ENCODE measurements at regions not wholly inside any gene's neighbourhood (a gene's known extent, or its start where the extent isn't known, plus 50 kb on each side); places are given as distances from the start of the nearest gene placed in this dataset.
"Not testable (repeated sequence)": the region's sequence is repeated elsewhere in the genome, so short reads cannot be mapped to it uniquely, and the experiment has no call there.

GRCh38 chr13:78041366-78041765, 122.7 kb upstream of the EDNRB start:
- H3K4me1 ChIP-seq (ENCODE audit: control insufficient read depth in 5 of 5, insufficient read depth in 5 of 5, low read length in 5 of 5); H3K9ac ChIP-seq (ENCODE audit: low read length in 5 of 5); H3K27me3 ChIP-seq (ENCODE audit: control insufficient read depth in 5 of 5, insufficient read depth in 4 of 5, low read length in 5 of 5); H3K4me3 ChIP-seq (ENCODE audit: low read depth in 1 of 5, low read length in 5 of 5); H3K27ac ChIP-seq (ENCODE audit: low read depth, low read length); H3K36me3 ChIP-seq (ENCODE audit: control insufficient read depth in 5 of 5, insufficient read depth in 5 of 5, low read length in 5 of 5); H3K9me3 ChIP-seq (ENCODE audit: control insufficient read depth in 5 of 5, low read length in 5 of 5): not testable (repeated sequence)

- no peaks in the 10 kb centered on the region for H3K27me3 ChIP-seq (ENCODE audit: control insufficient read depth in 5 of 5, insufficient read depth in 4 of 5, low read length in 5 of 5)
- H3K27ac ChIP-seq (ENCODE audit: low read depth, low read length): no peak overlapping the region
- H3K9me3 ChIP-seq (ENCODE audit: control insufficient read depth in 5 of 5, low read length in 5 of 5): no peaks in the 10 kb centered on the region
- no peak overlapping the region for H3K4me3 ChIP-seq (ENCODE audit: low read depth in 1 of 5, low read length in 5 of 5)
- no peaks in the 10 kb centered on the region for H3K36me3 ChIP-seq (ENCODE audit: control insufficient read depth in 5 of 5, insufficient read depth in 5 of 5, low read length in 5 of 5)
- H3K4me1 ChIP-seq (ENCODE audit: control insufficient read depth in 5 of 5, insufficient read depth in 5 of 5, low read length in 5 of 5): peaks cover 0 to 2% (median 0%) of the 10 kb centered on the region in 5 donors
- H3K9ac ChIP-seq (ENCODE audit: low read length in 5 of 5): no peak overlapping the region
These were observed 121.7 kb upstream of the EDNRB start for GRCh38 chr13:78040205-78040830.

- no peaks in the 10 kb centered on the region for H3K27me3 ChIP-seq (ENCODE audit: control insufficient read depth in 5 of 5, insufficient read depth in 4 of 5, low read length in 5 of 5)
- no peak overlapping the region for H3K4me3 ChIP-seq (ENCODE audit: low read depth in 1 of 5, low read length in 5 of 5)
- H3K36me3 ChIP-seq (ENCODE audit: control insufficient read depth in 5 of 5, insufficient read depth in 5 of 5, low read length in 5 of 5): no peaks in the 10 kb centered on the region
- H3K9ac ChIP-seq (ENCODE audit: low read length in 5 of 5): no peak overlapping the region
- H3K27ac ChIP-seq (ENCODE audit: low read depth, low read length): no peak overlapping the region
- peaks cover 0 to 2% (median 0%) of the 10 kb centered on the region in 5 donors for H3K4me1 ChIP-seq (ENCODE audit: control insufficient read depth in 5 of 5, insufficient read depth in 5 of 5, low read length in 5 of 5)
- no peaks in the 10 kb centered on the region for H3K9me3 ChIP-seq (ENCODE audit: control insufficient read depth in 5 of 5, low read length in 5 of 5)
These were observed 118.2 kb upstream of the EDNRB start for GRCh38 chr13:78036841-78037240.

GRCh38 chr13:78035500-78035899, 116.9 kb upstream of the EDNRB start:
- no peaks in the 10 kb centered on the region for H3K9me3 ChIP-seq (ENCODE audit: control insufficient read depth in 5 of 5, low read length in 5 of 5)
- no peaks in the 10 kb centered on the region for H3K36me3 ChIP-seq (ENCODE audit: control insufficient read depth in 5 of 5, insufficient read depth in 5 of 5, low read length in 5 of 5)
- no peak overlapping the region for H3K27ac ChIP-seq (ENCODE audit: low read depth, low read length)
- H3K9ac ChIP-seq (ENCODE audit: low read length in 5 of 5): no peak overlapping the region
- no peaks in the 10 kb centered on the region for H3K27me3 ChIP-seq (ENCODE audit: control insufficient read depth in 5 of 5, insufficient read depth in 4 of 5, low read length in 5 of 5)
- peaks cover 0 to 5% (median 0%) of the 10 kb centered on the region in 5 donors for H3K4me1 ChIP-seq (ENCODE audit: control insufficient read depth in 5 of 5, insufficient read depth in 5 of 5, low read length in 5 of 5)
- no peak overlapping the region for H3K4me3 ChIP-seq (ENCODE audit: low read depth in 1 of 5, low read length in 5 of 5)

GRCh38 chr13:78033509-78033908, 114.9 kb upstream of the EDNRB start:
- Histone ChIP-seq H3K36me3 (ENCODE audit: control insufficient read depth in 5 of 5, insufficient read depth in 5 of 5, low read length in 5 of 5) (no peaks in the 10 kb centered on the region), H3K4me3 (ENCODE audit: low read depth in 1 of 5, low read length in 5 of 5) (no peak overlapping the region), H3K9ac (ENCODE audit: low read length in 5 of 5) (no peak overlapping the region), H3K27ac (ENCODE audit: low read depth, low read length) (no peak overlapping the region), H3K27me3 (ENCODE audit: control insufficient read depth in 5 of 5, insufficient read depth in 4 of 5, low read length in 5 of 5) (no peaks in the 10 kb centered on the region), H3K4me1 (ENCODE audit: control insufficient read depth in 5 of 5, insufficient read depth in 5 of 5, low read length in 5 of 5) (peaks cover 0 to 5% (median 0%) of the 10 kb centered on the region in 5 donors), H3K9me3 (ENCODE audit: control insufficient read depth in 5 of 5, low read length in 5 of 5) (no peaks in the 10 kb centered on the region)

GRCh38 chr13:78032132-78032531, 113.5 kb upstream of the EDNRB start:
- Histone ChIP-seq H3K36me3 (ENCODE audit: control insufficient read depth in 5 of 5, insufficient read depth in 5 of 5, low read length in 5 of 5) (no peaks in the 10 kb centered on the region), H3K9ac (ENCODE audit: low read length in 5 of 5) (no peak overlapping the region), H3K27me3 (ENCODE audit: control insufficient read depth in 5 of 5, insufficient read depth in 4 of 5, low read length in 5 of 5) (no peaks in the 10 kb centered on the region), H3K9me3 (ENCODE audit: control insufficient read depth in 5 of 5, low read length in 5 of 5) (no peaks in the 10 kb centered on the region), H3K27ac (ENCODE audit: low read depth, low read length) (no peak overlapping the region), H3K4me3 (ENCODE audit: low read depth in 1 of 5, low read length in 5 of 5) (no peak overlapping the region), H3K4me1 (ENCODE audit: control insufficient read depth in 5 of 5, insufficient read depth in 5 of 5, low read length in 5 of 5) (peaks cover 0 to 5% (median 0%) of the 10 kb centered on the region in 5 donors)

- Histone ChIP-seq H3K27me3 (ENCODE audit: control insufficient read depth in 5 of 5, insufficient read depth in 4 of 5, low read length in 5 of 5) (no peaks in the 10 kb centered on the region), H3K9me3 (ENCODE audit: control insufficient read depth in 5 of 5, low read length in 5 of 5) (no peaks in the 10 kb centered on the region), H3K36me3 (ENCODE audit: control insufficient read depth in 5 of 5, insufficient read depth in 5 of 5, low read length in 5 of 5) (no peaks in the 10 kb centered on the region), H3K4me1 (ENCODE audit: control insufficient read depth in 5 of 5, insufficient read depth in 5 of 5, low read length in 5 of 5) (peaks cover 0 to 5% (median 0%) of the 10 kb centered on the region in 5 donors), H3K9ac (ENCODE audit: low read length in 5 of 5) (no peak overlapping the region), H3K4me3 (ENCODE audit: low read depth in 1 of 5, low read length in 5 of 5) (no peak overlapping the region), H3K27ac (ENCODE audit: low read depth, low read length) (no peak overlapping the region)
These were observed 111.8 kb upstream of the EDNRB start for GRCh38 chr13:78030341-78030896.

- no peaks in the 10 kb centered on the region for H3K27me3 ChIP-seq (ENCODE audit: control insufficient read depth in 5 of 5, insufficient read depth in 4 of 5, low read length in 5 of 5)
- H3K4me3 ChIP-seq (ENCODE audit: low read depth in 1 of 5, low read length in 5 of 5): no peak overlapping the region
- H3K4me1 ChIP-seq (ENCODE audit: control insufficient read depth in 5 of 5, insufficient read depth in 5 of 5, low read length in 5 of 5): peaks cover 0 to 5% (median 0%) of the 10 kb centered on the region in 5 donors
- no peaks in the 10 kb centered on the region for H3K36me3 ChIP-seq (ENCODE audit: control insufficient read depth in 5 of 5, insufficient read depth in 5 of 5, low read length in 5 of 5)
- no peak overlapping the region for H3K27ac ChIP-seq (ENCODE audit: low read depth, low read length)
- H3K9ac ChIP-seq (ENCODE audit: low read length in 5 of 5): no peak overlapping the region
- no peaks in the 10 kb centered on the region for H3K9me3 ChIP-seq (ENCODE audit: control insufficient read depth in 5 of 5, low read length in 5 of 5)
These were observed 111.3 kb upstream of the EDNRB start for GRCh38 chr13:78029901-78030300.

- no peaks in the 10 kb centered on the region for H3K36me3 ChIP-seq (ENCODE audit: control insufficient read depth in 5 of 5, insufficient read depth in 5 of 5, low read length in 5 of 5)
These were observed 110.3 kb upstream of the EDNRB start for GRCh38 chr13:78028960-78029359.

GRCh38 chr13:78024996-78025395, 106.4 kb upstream of the EDNRB start:
- Histone ChIP-seq H3K4me1 (ENCODE audit: control insufficient read depth in 5 of 5, insufficient read depth in 5 of 5, low read length in 5 of 5) (peaks cover 4 to 22% (median 6%) of the 10 kb centered on the region in 5 donors), H3K36me3 (ENCODE audit: control insufficient read depth in 5 of 5, insufficient read depth in 5 of 5, low read length in 5 of 5) (no peaks in the 10 kb centered on the region), H3K27ac (ENCODE audit: low read depth, low read length) (no peak overlapping the region), H3K9me3 (ENCODE audit: control insufficient read depth in 5 of 5, low read length in 5 of 5) (no peaks in the 10 kb centered on the region), H3K27me3 (ENCODE audit: control insufficient read depth in 5 of 5, insufficient read depth in 4 of 5, low read length in 5 of 5) (no peaks in the 10 kb centered on the region), H3K9ac (ENCODE audit: low read length in 5 of 5) (no peak overlapping the region), H3K4me3 (ENCODE audit: low read depth in 1 of 5, low read length in 5 of 5) (no peak overlapping the region)

More at GRCh38 chr13:78028960-78029359, 110.3 kb upstream of the EDNRB start:
- no peak overlapping the region for H3K9ac ChIP-seq (ENCODE audit: low read length in 5 of 5)
- no peak overlapping the region for H3K27ac ChIP-seq (ENCODE audit: low read depth, low read length)
- H3K4me1 ChIP-seq (ENCODE audit: control insufficient read depth in 5 of 5, insufficient read depth in 5 of 5, low read length in 5 of 5): peaks cover 0 to 5% (median 0%) of the 10 kb centered on the region in 5 donors
- H3K27me3 ChIP-seq (ENCODE audit: control insufficient read depth in 5 of 5, insufficient read depth in 4 of 5, low read length in 5 of 5): no peaks in the 10 kb centered on the region
- no peaks in the 10 kb centered on the region for H3K9me3 ChIP-seq (ENCODE audit: control insufficient read depth in 5 of 5, low read length in 5 of 5)
- H3K4me3 ChIP-seq (ENCODE audit: low read depth in 1 of 5, low read length in 5 of 5): no peak overlapping the region

Data from subcutaneous abdominal adipose tissue (tissue), 5 donors.